Esophagus squamous epithelium (tissue), 5 donors: ENCODE measurements at regions not wholly inside any gene's neighbourhood (a gene's known extent, or its start where the extent isn't known, plus 50 kb on each side); places are given as distances from the start of the nearest gene placed in this dataset.

Experiments
- DNase-seq: peaks from one replicate; lab custom pipeline; 2025; lab: John Stamatoyannopoulos, UW
- H3K27ac ChIP-seq, 4 donors: fragments of 200-600 bp; sonication (generic); one replicate each; pipeline ENCODE4 v1.5.1; 2016 to 2019; ENCODE audit warnings: mild to moderate bottlenecking in 1 of 4
- H3K27me3 ChIP-seq, 4 donors: fragments of 200-600 bp; sonication (generic); 1 replicate in 3 of 4; 2 replicates in 1 of 4; pipeline versions ENCODE4 v1.5.1 to v1.6.0; 2017 to 2021; ENCODE audit warnings: antibody characterized with exemption in 1 of 4
- H3K36me3 ChIP-seq, 3 donors: fragments of 200-600 bp; sonication (generic); one replicate each; pipeline ENCODE4 v1.5.1; 2016 to 2019
- H3K4me1 ChIP-seq, 3 donors: fragments of 200-600 bp; sonication (generic); one replicate each; pipeline ENCODE4 v1.5.1; 2017 to 2019
- H3K4me3 ChIP-seq, 4 donors: fragments of 200-600 bp; sonication (generic); 1 replicate in 3 of 4; 2 replicates in 1 of 4; pipeline ENCODE4 v1.5.1; 2016 to 2019; ENCODE audit warnings: mild to moderate bottlenecking in 2 of 4, moderate library complexity in 1 of 4
- H3K9me3 ChIP-seq, 3 donors: fragments of 200-600 bp; sonication (generic); one replicate each; pipeline ENCODE4 v1.5.1; 2016 to 2019
- CTCF ChIP-seq, 6 experiments: fragments of 450-650 bp in 4 of 6; fragments of 200-600 bp in 2 of 6; sonication (generic) in 2 of 6; IDR thresholded peaks; one replicate each; pipeline ENCODE4 v1.5.1; 2016 to 2019; ENCODE audit warnings: antibody characterized with exemption in 6 of 6, mild to moderate bottlenecking in 4 of 6, moderate library complexity in 4 of 6
- POLR2A ChIP-seq, 4 donors: fragments of 450-650 bp; IDR thresholded peaks; one replicate each; pipeline ENCODE4 v1.6.1; 2017; ENCODE audit warnings: antibody characterized with exemption in 4 of 4, mild to moderate bottlenecking in 4 of 4, moderate library complexity in 3 of 4
- WGBS, 2 donors: methylation state at CpG; one replicate each; pipeline ENCODE4 v1.1.5; 2018; 5-methylcytosine and 5-hydroxymethylcytosine counted together
- intact Hi-C: fragments of 100-400 bp; cut with DNase I; formaldehyde crosslinking; loops from one replicate; pipeline ENCODE4 v1.15.0; 2022
- donor health status: DM: yes; HTN: yes; CAD: no.

GRCh38 chr6:84486526-84486925, 259.1 kb upstream of the CEP162 start:
- Histone ChIP-seq H3K27ac (no peak overlapping the region), H3K9me3 (no peaks in the 10 kb centered on the region), H3K4me3 (no peak overlapping the region), H3K27me3 (no peaks in the 10 kb centered on the region), H3K36me3 (no peaks in the 10 kb centered on the region), H3K4me1 (no peaks in the 10 kb centered on the region)
- intact Hi-C loops: no loop called here
- no peak for DNase-seq
- TF ChIP-seq CTCF (IDR thresholded peaks at IDR 0.05) (no peak), POLR2A (IDR thresholded peaks at IDR 0.05) (no peak)

- Histone ChIP-seq H3K4me3 (no peak overlapping the region), H3K9me3 (no peaks in the 10 kb centered on the region), H3K27ac (no peak overlapping the region), H3K4me1 (no peaks in the 10 kb centered on the region), H3K27me3 (no peaks in the 10 kb centered on the region), H3K36me3 (no peaks in the 10 kb centered on the region)
- 63 to 75% methylated on average over 1 of the region's 1 CpG for WGBS, 2 donors
- TF ChIP-seq CTCF (IDR thresholded peaks at IDR 0.05): no peak
- TF ChIP-seq POLR2A (IDR thresholded peaks at IDR 0.05): no peak
- no peak for DNase-seq
- intact Hi-C loops: no loop called here
Observed at GRCh38 chr6:84469144-84469543, 241.7 kb upstream of the CEP162 start.

- Histone ChIP-seq H3K27ac (no peak overlapping the region), H3K9me3 (no peaks in the 10 kb centered on the region), H3K27me3 (no peaks in the 10 kb centered on the region), H3K4me1 (no peaks in the 10 kb centered on the region), H3K4me3 (no peak overlapping the region), H3K36me3 (no peaks in the 10 kb centered on the region)
- intact Hi-C loops: no loop called here
- TF ChIP-seq POLR2A (IDR thresholded peaks at IDR 0.05): no peak
- no peak for TF ChIP-seq CTCF (IDR thresholded peaks at IDR 0.05)
- DNase-seq: no peak
Observed at GRCh38 chr6:84467296-84467695, 239.9 kb upstream of the CEP162 start.

- no peak overlapping the region for H3K4me3 ChIP-seq
- TF ChIP-seq POLR2A (IDR thresholded peaks at IDR 0.05) (no peak), CTCF (IDR thresholded peaks at IDR 0.05) (no peak)
- H3K4me1 ChIP-seq: no peaks in the 10 kb centered on the region
- WGBS, 2 donors: 18% methylated on average over 2 to 4 of the region's 4 CpGs
- no peaks in the 10 kb centered on the region for H3K9me3 ChIP-seq
- no peak for DNase-seq
- H3K36me3 ChIP-seq: no peaks in the 10 kb centered on the region
- H3K27me3 ChIP-seq: no peaks in the 10 kb centered on the region
- intact Hi-C loops: no loop called here
- no peak overlapping the region for H3K27ac ChIP-seq
Observed at GRCh38 chr6:84466511-84466910, 239.1 kb upstream of the CEP162 start.

GRCh38 chr6:84464471-84464870, 237.0 kb upstream of the CEP162 start:
- Histone ChIP-seq H3K9me3 (no peaks in the 10 kb centered on the region), H3K4me3 (no peak overlapping the region), H3K36me3 (no peaks in the 10 kb centered on the region), H3K27me3 (no peaks in the 10 kb centered on the region), H3K4me1 (no peaks in the 10 kb centered on the region), H3K27ac (no peak overlapping the region)
- intact Hi-C loops: no loop called here
- WGBS, 2 donors: 70 to 81% methylated on average over 2 of the region's 2 CpGs
- DNase-seq: no peak
- TF ChIP-seq CTCF (IDR thresholded peaks at IDR 0.05): no peak
- no peak for TF ChIP-seq POLR2A (IDR thresholded peaks at IDR 0.05)
